Duodenal mucosa (tissue), 2 donors: ENCODE measurements at regions not wholly inside any gene's neighbourhood (a gene's known extent, or its start where the extent isn't known, plus 50 kb on each side); places are given as distances from the start of the nearest gene placed in this dataset.

ENCODE experiments used
- H3K27ac ChIP-seq: one replicate; pipeline ENCODE4 v1.7.0; 2013; ENCODE audit warnings: low read depth, low read length
- H3K27me3 ChIP-seq, 2 donors: one replicate each; pipeline ENCODE4 v1.7.0; 2013; ENCODE audit warnings: low read length in 2 of 2, control low read depth in 1 of 2; ENCODE audit not compliant: insufficient read depth in 2 of 2, control insufficient read depth in 1 of 2
- H3K36me3 ChIP-seq, 2 donors: one replicate each; pipeline ENCODE4 v1.7.0; 2013; ENCODE audit warnings: low read length in 2 of 2, control low read depth in 1 of 2; ENCODE audit not compliant: insufficient read depth in 2 of 2, control insufficient read depth in 1 of 2
- H3K4me1 ChIP-seq, 2 donors: one replicate each; pipeline ENCODE4 v1.7.0; 2013; ENCODE audit warnings: low read length in 2 of 2, control low read depth in 1 of 2; ENCODE audit not compliant: insufficient read depth in 2 of 2, control insufficient read depth in 1 of 2
- H3K4me3 ChIP-seq, 2 donors: one replicate each; pipeline ENCODE4 v1.7.0; 2013; ENCODE audit warnings: low read length in 2 of 2, low read depth in 1 of 2
- H3K9ac ChIP-seq, 2 donors: one replicate each; pipeline ENCODE4 v1.7.0; 2013; ENCODE audit warnings: low read length in 2 of 2, low read depth in 1 of 2
- H3K9me3 ChIP-seq, 2 donors: one replicate each; pipeline ENCODE4 v1.7.0; 2013; ENCODE audit warnings: low read length in 2 of 2, control low read depth in 1 of 2; ENCODE audit not compliant: control insufficient read depth in 1 of 2

DNA sequence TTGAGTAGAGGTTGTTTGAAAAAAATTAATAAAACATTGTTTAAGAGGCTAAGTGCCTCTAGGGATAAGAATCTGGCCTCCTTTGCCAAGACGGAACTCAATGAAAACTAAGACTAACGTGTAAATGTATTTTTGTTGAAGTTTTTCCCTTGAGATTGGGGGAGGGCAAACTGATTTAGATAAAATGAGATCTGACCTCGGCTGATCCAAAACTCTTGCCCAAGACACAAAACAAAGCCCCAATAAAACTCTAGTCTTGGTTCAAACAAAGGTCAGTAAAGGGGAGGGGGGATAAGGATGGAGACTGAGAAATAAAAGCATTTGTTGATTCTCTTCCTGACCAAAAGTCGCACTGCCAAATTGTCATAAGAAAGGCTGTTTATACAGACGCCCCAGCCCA, 134.8 kb upstream of the DPT start:
- no peaks in the 10 kb centered on the region for H3K27me3 ChIP-seq
- peaks cover 0 to 19% of the 10 kb centered on the region in 2 donors for H3K9me3 ChIP-seq
- no peaks in the 10 kb centered on the region for H3K36me3 ChIP-seq
- H3K9ac ChIP-seq = no peak overlapping the region
- no peak overlapping the region for H3K27ac ChIP-seq
- H3K4me1 ChIP-seq = peaks cover 0 to 7% of the 10 kb centered on the region in 2 donors
- H3K4me3 ChIP-seq = no peak overlapping the region

DNA sequence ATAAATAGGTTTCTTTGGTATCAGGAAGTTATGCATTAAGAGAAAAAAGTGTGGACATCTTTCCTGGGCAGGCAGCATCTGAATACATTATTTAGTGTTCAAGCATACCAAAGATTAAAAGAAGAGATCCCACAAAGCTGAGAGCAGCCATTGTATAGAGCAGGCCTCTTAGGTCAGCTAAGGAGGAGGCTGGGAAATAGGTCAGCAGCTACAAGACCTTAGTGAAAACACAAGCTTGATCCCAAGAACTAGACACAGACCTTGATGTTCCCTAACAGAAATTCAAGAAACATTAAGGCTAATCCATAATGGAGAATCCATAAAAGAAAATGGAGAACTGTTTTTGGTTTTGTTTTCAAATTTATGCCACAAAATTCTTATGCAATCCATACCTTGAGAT, 135.3 kb upstream of the DPT start:
- H3K36me3 ChIP-seq = no peaks in the 10 kb centered on the region
- no peak overlapping the region for H3K27ac ChIP-seq
- no peaks in the 10 kb centered on the region for H3K27me3 ChIP-seq
- no peak overlapping the region for H3K4me3 ChIP-seq
- peaks cover 0 to 19% of the 10 kb centered on the region in 2 donors for H3K9me3 ChIP-seq
- peaks cover 0 to 7% of the 10 kb centered on the region in 2 donors for H3K4me1 ChIP-seq
- no peak overlapping the region for H3K9ac ChIP-seq

DNA sequence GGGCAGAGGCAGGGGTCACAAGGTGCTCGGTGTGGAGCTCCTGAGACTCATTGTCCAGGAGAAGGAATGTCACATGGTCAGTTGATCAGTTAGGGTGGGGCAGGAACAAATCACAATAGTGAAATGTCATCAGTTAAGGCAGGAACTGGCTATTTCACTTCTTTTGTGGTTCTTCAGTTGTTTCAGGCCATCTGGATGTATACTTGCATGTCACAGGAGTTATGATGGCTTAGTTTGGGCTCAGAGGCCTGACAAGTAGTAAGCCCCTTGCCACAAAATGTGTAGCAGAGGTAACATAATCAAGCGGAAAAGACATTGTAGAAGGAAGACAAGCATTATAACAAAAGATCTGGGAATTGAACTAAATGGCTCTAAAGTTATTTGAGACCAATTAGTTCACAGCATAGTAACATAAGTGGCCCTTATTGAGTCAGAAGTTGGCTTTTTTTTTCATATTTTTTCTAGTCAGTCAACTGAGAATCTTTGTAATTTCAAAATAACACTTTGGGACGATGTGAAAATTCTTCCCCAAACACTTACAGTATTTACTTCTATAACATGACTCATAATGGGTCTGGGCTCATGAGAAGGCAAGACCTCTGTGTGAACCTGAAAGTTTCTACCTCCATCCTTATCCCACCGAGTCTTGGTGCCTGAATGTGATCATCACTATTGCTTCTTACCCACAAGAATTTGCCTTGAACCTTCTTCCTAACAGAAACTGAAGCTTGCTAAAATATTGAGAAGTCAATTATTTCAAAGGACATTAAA, 137.0 kb upstream of the DPT start:
- Histone ChIP-seq H3K9me3 (peaks cover 0 to 19% of the 10 kb centered on the region in 2 donors), H3K9ac (no peak overlapping the region), H3K4me3 (no peak overlapping the region), H3K36me3 (no peaks in the 10 kb centered on the region), H3K4me1 (peaks cover 0 to 4% of the 10 kb centered on the region in 2 donors), H3K27me3 (no peaks in the 10 kb centered on the region), H3K27ac (no peak overlapping the region)

DNA sequence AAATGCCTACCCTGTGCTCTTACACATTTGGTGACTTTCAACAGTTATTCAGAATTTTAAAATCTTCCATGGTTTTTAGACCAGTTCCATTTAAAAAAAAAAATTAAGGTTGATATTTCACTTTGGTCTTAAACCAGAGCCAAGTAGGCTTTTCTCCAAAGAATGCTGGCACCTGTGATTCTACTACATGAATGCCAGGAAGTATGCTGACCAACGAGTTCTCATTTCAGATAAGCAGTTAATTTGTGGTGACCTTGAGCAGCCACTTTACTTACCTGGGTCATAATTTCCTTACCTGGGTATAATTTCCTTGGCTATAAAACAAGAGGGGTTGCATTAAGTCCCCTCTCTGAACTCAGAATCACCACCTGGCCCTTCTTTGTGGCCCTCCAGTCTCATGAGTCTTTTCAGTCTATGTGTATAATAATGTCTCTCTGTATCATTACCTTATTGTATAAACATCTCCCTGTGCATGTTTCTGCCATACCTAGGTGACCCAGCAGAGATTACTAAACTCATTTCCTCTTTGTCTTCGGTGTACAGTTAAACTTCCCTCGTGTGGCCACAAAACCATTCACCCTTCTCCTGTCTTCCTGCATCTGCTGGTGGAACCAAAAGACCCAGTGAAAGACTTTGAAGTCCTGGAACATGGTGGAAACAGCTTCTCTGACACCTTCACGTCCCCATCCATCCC, 139.1 kb upstream of the DPT start:
- Histone ChIP-seq H3K4me3 (no peak overlapping the region), H3K36me3 (no peaks in the 10 kb centered on the region), H3K9me3 (peaks cover 0 to 19% of the 10 kb centered on the region in 2 donors), H3K4me1 (no peaks in the 10 kb centered on the region), H3K27ac (no peak overlapping the region), H3K27me3 (no peaks in the 10 kb centered on the region), H3K9ac (no peak overlapping the region)

DNA sequence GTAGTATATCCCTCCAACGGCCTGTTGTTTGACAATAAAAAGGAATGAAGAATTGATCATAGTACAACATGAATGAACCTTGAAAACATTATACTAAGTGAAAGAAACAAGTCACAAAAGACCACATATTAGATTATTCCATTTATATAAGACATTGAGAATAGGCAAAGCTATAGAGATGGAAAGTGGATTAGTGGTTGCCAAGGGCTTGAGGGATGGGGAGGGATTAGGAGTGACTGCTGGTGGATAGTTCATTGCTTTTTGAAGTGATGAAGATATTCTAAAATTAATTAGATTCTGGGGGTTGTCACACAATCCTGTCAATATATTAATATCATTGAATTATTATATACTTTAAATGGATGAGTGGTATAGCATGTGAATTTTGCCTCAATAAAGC, 142.5 kb upstream of the DPT start:
- H3K27ac ChIP-seq = no peak overlapping the region
- H3K4me3 ChIP-seq = no peak overlapping the region
- no peaks in the 10 kb centered on the region for H3K27me3 ChIP-seq
- H3K9ac ChIP-seq = no peak overlapping the region
- no peaks in the 10 kb centered on the region for H3K4me1 ChIP-seq
- peaks cover 0 to 6% of the 10 kb centered on the region in 2 donors for H3K9me3 ChIP-seq
- no peaks in the 10 kb centered on the region for H3K36me3 ChIP-seq

DNA sequence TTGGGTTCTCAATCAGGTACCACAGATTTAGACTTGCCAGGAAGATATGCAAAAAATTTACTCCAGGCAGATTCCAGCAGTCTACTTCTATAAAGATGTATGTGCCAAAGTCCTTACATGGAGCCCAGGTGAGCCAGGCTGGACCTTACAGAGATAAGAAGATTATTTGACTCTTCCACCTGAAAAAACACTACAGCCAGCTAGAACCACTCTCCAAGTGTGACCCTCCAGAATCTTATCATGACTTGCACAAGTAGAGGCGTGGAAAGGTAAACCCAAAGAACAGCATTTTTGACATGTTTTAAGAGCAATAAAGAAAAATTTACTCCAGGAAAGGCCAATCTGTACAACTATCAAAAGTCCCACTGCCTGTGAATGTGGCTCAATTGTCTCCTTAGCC, 146.8 kb upstream of the DPT start:
- Histone ChIP-seq H3K9me3 (no peaks in the 10 kb centered on the region), H3K27me3 (no peaks in the 10 kb centered on the region), H3K4me3 (no peak overlapping the region), H3K9ac (no peak overlapping the region), H3K36me3 (no peaks in the 10 kb centered on the region), H3K27ac (no peak overlapping the region), H3K4me1 (peaks cover 0 to 3% of the 10 kb centered on the region in 2 donors)

DNA sequence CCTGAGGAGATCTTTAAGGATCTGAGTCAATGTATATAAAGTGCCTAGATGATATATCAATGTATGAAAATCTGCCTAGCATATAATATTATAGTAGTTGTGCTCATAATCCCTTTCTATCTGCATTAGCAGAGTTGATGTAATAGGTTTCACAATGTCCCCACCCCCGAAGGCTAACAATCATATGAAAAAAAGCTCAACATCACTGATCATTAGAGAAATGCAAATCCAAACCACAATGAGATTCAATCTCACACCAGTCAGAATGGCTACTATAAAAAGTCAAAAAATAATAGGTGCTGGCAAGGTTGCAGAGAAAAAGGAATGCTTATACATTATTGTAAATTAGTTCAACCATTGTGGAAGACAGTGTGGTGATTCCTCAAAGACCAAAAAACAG, 147.8 kb upstream of the DPT start:
- H3K4me3 ChIP-seq = no peak overlapping the region
- peaks cover 0 to 3% of the 10 kb centered on the region in 2 donors for H3K4me1 ChIP-seq
- H3K27ac ChIP-seq = no peak overlapping the region
- H3K9ac ChIP-seq = no peak overlapping the region
- no peaks in the 10 kb centered on the region for H3K36me3 ChIP-seq
- no peaks in the 10 kb centered on the region for H3K27me3 ChIP-seq
- H3K9me3 ChIP-seq = no peaks in the 10 kb centered on the region

DNA sequence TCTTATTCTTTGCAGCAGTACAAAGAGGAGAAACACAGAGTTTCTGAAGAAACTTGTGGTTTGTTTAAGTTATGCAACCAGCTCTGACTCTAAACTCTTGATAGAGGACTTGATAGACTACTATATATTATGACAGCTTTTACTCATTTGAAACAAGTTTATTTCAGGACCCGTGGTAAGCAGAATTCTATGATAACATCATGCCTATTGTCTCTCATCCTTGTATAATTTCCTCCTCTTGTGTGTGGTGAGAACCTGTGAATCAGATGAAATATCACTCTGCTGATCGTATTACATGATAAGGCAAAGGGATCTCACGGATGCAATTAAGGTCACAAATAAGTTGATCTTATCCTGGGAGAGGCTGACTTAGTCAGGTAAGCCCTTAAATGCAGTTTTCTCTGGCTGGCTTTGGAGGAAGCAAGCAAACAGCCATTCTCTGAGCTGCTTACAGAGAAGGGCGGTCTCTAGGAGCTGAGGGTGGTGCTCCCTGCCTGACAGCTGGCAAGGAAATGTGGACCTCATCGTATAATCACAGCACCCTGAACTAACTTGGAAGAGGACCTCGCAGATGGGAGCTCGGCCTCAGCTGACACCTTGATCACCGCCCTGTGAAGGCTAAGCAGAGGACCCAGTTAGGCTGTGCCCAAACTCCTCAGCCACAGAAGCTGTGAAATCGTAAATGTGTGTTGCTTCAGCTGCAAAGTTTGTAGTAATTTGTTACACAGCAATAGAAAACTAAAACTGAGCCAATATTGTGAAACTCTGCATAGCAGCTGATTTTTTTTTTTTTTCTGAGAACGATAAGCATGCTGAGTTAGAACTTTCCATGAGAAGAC, 151.1 kb upstream of the DPT start:
- no peak overlapping the region for H3K4me3 ChIP-seq
- H3K9me3 ChIP-seq = no peaks in the 10 kb centered on the region
- H3K27me3 ChIP-seq = no peaks in the 10 kb centered on the region
- H3K4me1 ChIP-seq = peaks cover 0 to 3% of the 10 kb centered on the region in 2 donors
- H3K36me3 ChIP-seq = no peaks in the 10 kb centered on the region
- no peak overlapping the region for H3K27ac ChIP-seq
- no peak overlapping the region for H3K9ac ChIP-seq

DNA sequence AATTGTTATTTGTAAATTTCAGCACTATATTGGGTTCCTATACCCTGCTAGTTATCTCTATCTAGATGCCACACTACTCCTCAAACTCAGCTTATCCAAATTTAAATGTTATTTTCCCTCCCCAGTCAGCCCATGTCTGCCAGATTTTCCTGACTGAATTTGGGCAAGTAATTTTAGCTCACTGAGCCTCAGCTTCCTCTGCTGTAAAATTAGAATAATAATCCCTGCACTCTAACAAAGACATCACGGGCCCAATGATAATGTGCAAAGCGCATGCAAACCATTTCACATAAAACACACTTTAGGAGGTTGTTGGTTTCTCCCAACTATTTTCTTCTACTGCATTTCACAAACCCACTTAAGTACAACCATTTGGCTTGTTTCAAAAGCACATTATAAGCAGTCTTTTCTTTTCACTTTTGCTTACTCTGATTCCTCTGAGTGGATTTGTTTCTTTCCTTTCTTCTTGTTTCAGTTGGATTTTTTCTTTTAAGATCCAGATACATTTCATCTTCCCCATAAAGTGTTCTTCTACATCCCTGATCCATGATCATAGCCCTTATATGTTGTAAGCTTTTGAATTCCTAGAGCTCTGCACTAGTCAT, 152.8 kb upstream of the DPT start:
- Histone ChIP-seq H3K4me1 (peaks cover 0 to 3% of the 10 kb centered on the region in 2 donors), H3K27ac (no peak overlapping the region), H3K36me3 (no peaks in the 10 kb centered on the region), H3K27me3 (no peaks in the 10 kb centered on the region), H3K4me3 (no peak overlapping the region), H3K9me3 (no peaks in the 10 kb centered on the region), H3K9ac (no peak overlapping the region)
